ENCODE measurements at regions not wholly inside any gene's neighbourhood (a gene's known extent, or its start where the extent isn't known, plus 50 kb on each side); places are given as distances from the start of the nearest gene placed in this dataset.

- TF ChIP-seq CTCF (IDR thresholded peaks at IDR 0.05) = no peak
- Histone ChIP-seq H3K27me3 (peaks cover 0 to 7% (median 2%) of the 10 kb centered on the region in 7 donors), H3K4me1 (no peaks in the 10 kb centered on the region), H3K36me3 (no peaks in the 10 kb centered on the region), H3K4me3 (no peak overlapping the region), H3K27ac (no peak overlapping the region), H3K9me3 (no peaks in the 10 kb centered on the region)
- intact Hi-C loops (cut with DNase I) = no loop called here
- DNase-seq = no peak
- WGBS, 2 donors = 80 to 86% methylated on average over 6 of the region's 6 CpGs
- ATAC-seq = no peak
Observed at GRCh38 chr1:14535619-14536355, 62.7 kb upstream of the KAZN start.

GRCh38 chr1:14538335-14538734, 60.1 kb upstream of the KAZN start:
- WGBS, 2 donors = 87% methylated on average over 4 of the region's 4 CpGs
- intact Hi-C loops (cut with DNase I) = no loop called here
- Histone ChIP-seq H3K27ac (no peak overlapping the region), H3K4me1 (no peaks in the 10 kb centered on the region), H3K27me3 (peaks cover 0 to 11% (median 5%) of the 10 kb centered on the region in 7 donors), H3K9me3 (no peaks in the 10 kb centered on the region), H3K36me3 (no peaks in the 10 kb centered on the region), H3K4me3 (no peak overlapping the region)
- TF ChIP-seq CTCF (IDR thresholded peaks at IDR 0.05) = no peak
- DNase-seq (no peak), ATAC-seq (no peak)

GRCh38 chr1:14539309-14539708, 59.2 kb upstream of the KAZN start:
- Histone ChIP-seq H3K36me3 (no peaks in the 10 kb centered on the region), H3K4me3 (no peak overlapping the region), H3K4me1 (no peaks in the 10 kb centered on the region), H3K27me3 (peaks cover 0 to 11% (median 5%) of the 10 kb centered on the region in 7 donors), H3K9me3 (no peaks in the 10 kb centered on the region), H3K27ac (no peak overlapping the region)
- WGBS, 2 donors = 73 to 83% methylated on average over 3 of the region's 3 CpGs
- no peak for TF ChIP-seq CTCF (IDR thresholded peaks at IDR 0.05)
- ATAC-seq (no peak), DNase-seq (no peak)
- intact Hi-C loops (cut with DNase I) = no loop called here

- 57 to 65% methylated on average over 9 of the region's 9 CpGs for WGBS, 2 donors
- H3K36me3 ChIP-seq = no peaks in the 10 kb centered on the region
- intact Hi-C loops (cut with DNase I) = no loop called here
- H3K4me1 ChIP-seq = no peaks in the 10 kb centered on the region
- no peak overlapping the region for H3K4me3 ChIP-seq
- TF ChIP-seq CTCF (IDR thresholded peaks at IDR 0.05) = no peak
- H3K9me3 ChIP-seq = no peaks in the 10 kb centered on the region
- no peak overlapping the region for H3K27ac ChIP-seq
- DNase-seq = no peak
- peaks cover 0 to 11% (median 5%) of the 10 kb centered on the region in 7 donors for H3K27me3 ChIP-seq
- no peak for ATAC-seq
Observed at GRCh38 chr1:14539953-14540563, 58.4 kb upstream of the KAZN start.

Measured in heart right ventricle (tissue), 16 donors.